ENCODE measurements at regions not wholly inside any gene's neighbourhood (a gene's known extent, or its start where the extent isn't known, plus 50 kb on each side); places are given as distances from the start of the nearest gene placed in this dataset.

GRCh38 chr18:67133669-67134068 lies 382.9 kb downstream of the DSEL start:
- TF ChIP-seq SCRT2 (tag by site-specific recombination; IDR thresholded peaks at IDR 0.05) (no peak), ZBTB26 (tag by site-specific recombination; optimal IDR thresholded peaks at IDR 0.05) (no peak), ZSCAN18 (tag by site-specific recombination; IDR thresholded peaks at IDR 0.05) (no peak), ZNF513 (tag by site-specific recombination; IDR thresholded peaks at IDR 0.05) (no peak), ZNF555 (tag by site-specific recombination; conservative IDR thresholded peaks at IDR 0.05) (no peak), ZNF18 (tag by site-specific recombination; IDR thresholded peaks at IDR 0.05) (no peak), ZNF514 (tag by site-specific recombination; IDR thresholded peaks at IDR 0.05) (no peak), ZNF23 (tag by site-specific recombination; IDR thresholded peaks at IDR 0.05; ENCODE audit: borderline replicate concordance) (no peak), ZNF202 (tag by site-specific recombination; IDR thresholded peaks at IDR 0.05; ENCODE audit: borderline replicate concordance) (no peak), ZBTB7A (tag by site-specific recombination; IDR thresholded peaks at IDR 0.05; ENCODE audit: low read depth) (no peak), PRDM6 (tag by site-specific recombination; IDR thresholded peaks at IDR 0.05) (no peak), ZNF132 (tag by site-specific recombination; IDR thresholded peaks at IDR 0.05; ENCODE audit: borderline replicate concordance) (no peak)
- ChIA-PET CTCF (no interaction called here), POLR2A (no interaction called here)
- H3K4me3 ChIP-seq (ENCODE audit: low read depth, low read length): no peak overlapping the region
- H3K9me3 ChIP-seq (ENCODE audit: control insufficient read depth, insufficient read depth, low read depth, low read length): no peaks in the 10 kb centered on the region
- H3K36me3 ChIP-seq (ENCODE audit: control insufficient read depth in 2 of 2, insufficient read depth in 1 of 2, low read length in 2 of 2): no peaks in the 10 kb centered on the region
- no peak overlapping the region for H3K27ac ChIP-seq (ENCODE audit: extremely low read depth, low read depth, low read length)
- H3K4me1 ChIP-seq (ENCODE audit: control insufficient read depth, insufficient read depth, low read length): no peaks in the 10 kb centered on the region

GRCh38 chr18:67132919-67133318 lies 383.6 kb downstream of the DSEL start:
- POLR2A ChIA-PET: no interaction called here
- CTCF ChIA-PET: interaction anchor here (2.3 kb wide), 1 partner anchor 28 kb away, joined by 7 read pairs; no protein-coding TSS in a partner anchor
- no peaks in the 10 kb centered on the region for H3K4me1 ChIP-seq (ENCODE audit: control insufficient read depth, insufficient read depth, low read length)
- TF ChIP-seq ZNF529 (tag by site-specific recombination; IDR thresholded peaks at IDR 0.05; ENCODE audit: insufficient replicate concordance): no peak
- TF ChIP-seq SETDB1 (IDR thresholded peaks at IDR 0.05; ENCODE audit: insufficient read length, low read length): no peak
- no peak for TF ChIP-seq ZNF555 (tag by site-specific recombination; conservative IDR thresholded peaks at IDR 0.05)
- no peak for TF ChIP-seq ZNF530 (tag by site-specific recombination; IDR thresholded peaks at IDR 0.05; ENCODE audit: low read depth)
- TF ChIP-seq HOXC10 (CRISPR knock-in tag; IDR thresholded peaks at IDR 0.05): no peak
- no peak for TF ChIP-seq AEBP2 (tag by site-specific recombination; IDR thresholded peaks at IDR 0.05; ENCODE audit: borderline replicate concordance)
- TF ChIP-seq ZNF148 (tag by site-specific recombination; IDR thresholded peaks at IDR 0.05; ENCODE audit: borderline replicate concordance): no peak
- no peak for TF ChIP-seq REPIN1 (tag by site-specific recombination; IDR thresholded peaks at IDR 0.05; ENCODE audit: low read depth)
- TF ChIP-seq ZNF202 (tag by site-specific recombination; IDR thresholded peaks at IDR 0.05; ENCODE audit: borderline replicate concordance): no peak
- no peak for TF ChIP-seq HOXA7 (CRISPR knock-in tag; IDR thresholded peaks at IDR 0.05; ENCODE audit: borderline replicate concordance)
- no peak for TF ChIP-seq ZIC2 (tag by site-specific recombination; IDR thresholded peaks at IDR 0.05)
- no peak for TF ChIP-seq ZNF488 (tag by site-specific recombination; IDR thresholded peaks at IDR 0.05)

More at GRCh38 chr18:67132919-67133318, 383.6 kb downstream of the DSEL start:
- Histone ChIP-seq H3K27ac (ENCODE audit: extremely low read depth, low read depth, low read length) (no peak overlapping the region), H3K9me3 (ENCODE audit: control insufficient read depth, insufficient read depth, low read depth, low read length) (no peaks in the 10 kb centered on the region), H3K4me3 (ENCODE audit: low read depth, low read length) (no peak overlapping the region), H3K36me3 (ENCODE audit: control insufficient read depth in 2 of 2, insufficient read depth in 1 of 2, low read length in 2 of 2) (no peaks in the 10 kb centered on the region)
